GM23338 (cell line): ENCODE measurements at regions not wholly inside any gene's neighbourhood (a gene's known extent, or its start where the extent isn't known, plus 50 kb on each side); places are given as distances from the start of the nearest gene placed in this dataset.

Source experiments
- CTCF ChIP-seq, 2 experiments: fragments of 200-600 bp in 1 of 2; sonication (generic) in 1 of 2; conservative IDR thresholded peaks; 2 replicates each; pipeline versions ENCODE4 v1.5.1 to v1.6.1; 2016 to 2017; ENCODE audit warnings: antibody characterized with exemption in 2 of 2, low read depth in 2 of 2, mild to moderate bottlenecking in 2 of 2, moderate library complexity in 1 of 2
- ETS1 ChIP-seq: IDR thresholded peaks from 2 replicates; pipeline ENCODE4 v1.6.1; 2016; ENCODE audit warnings: antibody characterized with exemption
- JUNB ChIP-seq: IDR thresholded peaks from one replicate; pipeline ENCODE4 v1.6.1; 2016; ENCODE audit warnings: antibody characterized with exemption; ENCODE audit not compliant: unreplicated experiment
- POLR2AphosphoS5 ChIP-seq: IDR thresholded peaks from 2 replicates; pipeline ENCODE4 v1.6.1; 2016; ENCODE audit warnings: antibody characterized with exemption, low read depth

GRCh38 chr10:15990535-15991129 lies 130.3 kb upstream of the MINDY3 start:
- no peak for TF ChIP-seq CTCF (conservative IDR thresholded peaks at IDR 0.05; ENCODE audit: low read depth in 2 of 2)
- no peak for TF ChIP-seq POLR2AphosphoS5
- no peak for TF ChIP-seq ETS1
- no peak for TF ChIP-seq JUNB
